GM13977 (cell line): ENCODE measurements at regions not wholly inside any gene's neighbourhood (a gene's known extent, or its start where the extent isn't known, plus 50 kb on each side); places are given as distances from the start of the nearest gene placed in this dataset.

Experiments
- DNase-seq: peaks from one replicate; pipeline ENCODE4 v3.0.0; 2012; ENCODE audit warnings: low spot score
- CTCF ChIP-seq: IDR thresholded peaks from 2 replicates; pipeline ENCODE4 v1.5.1; 2012; ENCODE audit warnings: mild to moderate bottlenecking, control low read depth; ENCODE audit not compliant: insufficient read depth; ENCODE audit errors: extremely low read depth, missing control alignments
- in situ Hi-C: fragments of 300-500 bp; cut with MboI; formaldehyde crosslinking; loops from one replicate; pipeline ENCODE4 v1.12.0; 2022; ENCODE audit warnings: low sequenced_read_pairs, low pct_unique_long_range_greater_than_20kb, mixed read lengths, inconsistent platforms; ENCODE audit not compliant: unreplicated experiment

- in situ Hi-C loops, result no loop called here
- TF ChIP-seq CTCF, result no peak
- no peak for DNase-seq
Measured at GRCh38 chr1:34617321-34618118, 137.3 kb upstream of the GJB5 start.

- in situ Hi-C loops, result no loop called here
- DNase-seq, result no peak
- TF ChIP-seq CTCF, result no peak
Measured at GRCh38 chr1:34618381-34618780, 136.5 kb upstream of the GJB5 start.

DNA sequence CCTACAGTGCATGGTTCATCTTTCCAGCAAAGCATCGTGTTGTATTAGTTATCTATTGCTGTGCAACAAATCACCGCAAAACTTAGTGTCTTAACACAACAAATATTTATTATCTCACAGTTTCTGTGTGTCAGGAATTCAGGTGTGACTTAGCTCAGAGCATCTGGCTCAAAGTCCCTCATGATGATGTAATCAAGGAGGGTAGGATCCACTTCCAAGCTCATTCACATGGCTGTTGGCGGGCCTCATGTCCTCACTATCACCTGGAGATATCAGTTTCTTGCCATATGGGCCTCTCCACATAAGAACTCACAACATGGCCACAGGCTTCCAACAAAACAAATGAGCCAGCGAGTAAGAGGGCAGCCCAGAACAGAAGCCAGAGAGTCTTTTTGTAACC lies 135.6 kb upstream of the GJB5 start:
- in situ Hi-C loops, result no loop called here
- no peak for TF ChIP-seq CTCF
- DNase-seq, result no peak

GRCh38 chr1:34621916-34622315 lies 132.9 kb upstream of the GJB5 start:
- no peak for DNase-seq
- no peak for TF ChIP-seq CTCF
- in situ Hi-C loops, result no loop called here

DNA sequence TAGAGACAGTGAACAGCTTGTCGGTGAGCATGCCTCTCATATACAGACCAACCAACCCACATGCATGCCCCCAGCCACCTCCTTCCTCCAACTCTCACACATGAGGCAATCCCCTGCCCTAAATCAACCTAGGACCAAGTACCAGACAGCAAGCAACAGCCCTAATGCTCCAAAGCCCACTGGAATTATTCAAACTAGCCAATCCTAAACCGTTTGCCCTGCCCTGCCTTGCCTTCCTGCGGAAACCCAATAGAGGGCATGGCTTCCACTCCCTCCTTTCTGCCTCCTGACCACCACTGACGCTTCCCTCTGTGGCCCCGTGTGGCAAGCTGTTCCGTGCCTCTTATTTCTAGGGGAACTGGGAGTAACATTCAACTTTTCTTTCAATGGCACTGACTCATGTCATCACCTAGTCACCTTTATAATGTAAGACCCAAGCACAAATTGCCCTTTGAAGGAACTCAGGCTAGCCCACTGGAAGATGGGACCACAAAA lies 129.3 kb upstream of the GJB5 start:
- in situ Hi-C loops, result no loop called here
- DNase-seq, result no peak
- TF ChIP-seq CTCF, result no peak

DNA sequence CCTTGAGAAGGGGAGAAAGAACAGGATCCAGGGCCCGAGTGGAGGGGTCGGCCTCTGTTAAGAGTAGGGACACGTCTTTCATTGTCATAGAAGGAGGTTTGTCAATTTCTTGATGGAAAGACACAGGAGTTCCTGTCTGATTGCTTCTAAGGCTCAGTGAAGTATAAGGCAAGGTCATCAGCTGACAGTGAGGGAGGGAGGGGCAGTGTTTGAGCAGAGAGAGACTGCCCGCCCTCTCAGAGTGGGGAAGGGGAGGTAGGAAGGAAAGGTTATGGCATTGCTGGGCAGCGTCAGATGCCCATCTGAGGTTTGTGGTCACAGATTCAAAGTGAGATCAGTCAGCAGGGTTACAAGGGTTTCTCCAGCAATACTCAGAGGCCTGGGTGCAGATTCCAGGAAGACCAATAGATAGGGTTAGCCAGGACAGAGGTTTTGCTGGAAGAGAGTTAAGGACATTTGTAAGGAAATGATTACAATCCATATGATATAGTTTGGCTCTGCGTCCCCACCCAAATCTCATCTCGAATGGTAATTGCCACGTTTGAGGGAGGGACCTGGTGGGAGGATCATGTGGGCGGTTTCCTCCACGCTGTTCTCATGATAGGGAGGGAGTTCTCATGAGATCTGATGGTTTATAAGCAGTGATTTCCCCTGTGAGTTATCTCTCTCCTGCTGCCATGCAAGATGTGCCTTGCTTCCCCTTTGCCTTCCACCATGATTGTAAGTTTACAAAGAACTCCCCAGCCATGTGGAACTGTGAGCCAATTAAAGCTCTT lies 127.2 kb upstream of the GJB5 start:
- TF ChIP-seq CTCF, result no peak
- no peak for DNase-seq
- in situ Hi-C loops, result no loop called here
